DND-41 (cell line): ENCODE measurements at regions not wholly inside any gene's neighbourhood (a gene's known extent, or its start where the extent isn't known, plus 50 kb on each side); places are given as distances from the start of the nearest gene placed in this dataset.

Experiments
- ATAC-seq: fragments of 200-7000 bp; cut with Tn5 transposase; 3 replicates; pipeline ENCODE4 v1.9.1; 2021; ENCODE audit warnings: low read depth; ENCODE audit not compliant: insufficient read depth
- DNase-seq: peaks from one replicate; pipeline ENCODE4 v3.0.0-alpha.2; 2020
- H2AFZ ChIP-seq: 2 replicates; pipeline ENCODE4 v1.6.0; 2012; ENCODE audit warnings: low read depth, low read length
- H3K27ac ChIP-seq: 2 replicates; pipeline ENCODE4 v1.5.1; 2012; ENCODE audit warnings: low read length, inconsistent platforms
- H3K27me3 ChIP-seq: fragments of 200-600 bp; sonication (generic); 2 replicates; pipeline ENCODE4 v1.6.0; 2012; ENCODE audit warnings: low read length, mild to moderate bottlenecking, inconsistent platforms; ENCODE audit not compliant: insufficient read depth, poor library complexity
- H3K36me3 ChIP-seq: 2 replicates; pipeline ENCODE4 v1.5.1; 2012; ENCODE audit warnings: low read length, inconsistent platforms; ENCODE audit not compliant: insufficient read depth
- H3K4me1 ChIP-seq: 2 replicates; pipeline ENCODE4 v1.5.1; 2012; ENCODE audit warnings: mild to moderate bottlenecking, low read length; ENCODE audit not compliant: insufficient read depth
- H3K4me2 ChIP-seq: 2 replicates; pipeline ENCODE4 v1.6.0; 2012; ENCODE audit warnings: mild to moderate bottlenecking, moderate library complexity, low read length, inconsistent platforms; ENCODE audit not compliant: insufficient read depth
- H3K4me3 ChIP-seq, 2 experiments: fragments of 200-600 bp in 1 of 2; shearing (Covaris generic) in 1 of 2; 2 replicates each; pipeline ENCODE4 v1.5.1; 2012 to 2016; ENCODE audit warnings: inconsistent platforms in 2 of 2, low read length in 2 of 2, mild to moderate bottlenecking in 2 of 2, low read depth in 1 of 2, moderate library complexity in 1 of 2
- H3K79me2 ChIP-seq: 2 replicates; pipeline ENCODE4 v1.6.0; 2012; ENCODE audit warnings: low read length, inconsistent platforms; ENCODE audit not compliant: insufficient read depth
- H3K9ac ChIP-seq: 2 replicates; pipeline ENCODE4 v1.6.0; 2012; ENCODE audit warnings: low read depth, mild to moderate bottlenecking, inconsistent platforms, low read length, moderate library complexity
- H3K9me3 ChIP-seq: 2 replicates; pipeline ENCODE4 v1.5.1; 2012; ENCODE audit warnings: low read length, moderate library complexity, mild to moderate bottlenecking, inconsistent platforms; ENCODE audit not compliant: insufficient read depth, severe bottlenecking
- H4K20me1 ChIP-seq: 2 replicates; pipeline ENCODE4 v1.6.0; 2012; ENCODE audit warnings: low read length; ENCODE audit not compliant: insufficient read depth
- CTCF ChIP-seq: IDR thresholded peaks from 2 replicates; pipeline ENCODE4 v1.5.1; 2012; ENCODE audit warnings: borderline replicate concordance, low read length, moderate library complexity, mild to moderate bottlenecking; ENCODE audit not compliant: poor library complexity, severe bottlenecking; ENCODE audit errors: extremely low read depth
- EZH2 ChIP-seq: IDR thresholded peaks from 3 replicates; pipeline ENCODE4 v1.6.1; 2012; ENCODE audit warnings: borderline replicate concordance, low read depth, mild to moderate bottlenecking, moderate library complexity, low read length, inconsistent platforms; ENCODE audit not compliant: severe bottlenecking

GRCh38 chr6:164290101-164290500 is 875.6 kb downstream of the QKI start:
- H4K20me1 ChIP-seq = no peaks in the 10 kb centered on the region
- no peaks in the 10 kb centered on the region for H3K36me3 ChIP-seq
- no peak overlapping the region for H2AFZ ChIP-seq
- H3K79me2 ChIP-seq = no peaks in the 10 kb centered on the region
- peaks cover 3% of the 10 kb centered on the region for H3K9me3 ChIP-seq
- DNase-seq = no peak
- no peaks in the 10 kb centered on the region for H3K4me1 ChIP-seq
- ATAC-seq = no peak
- TF ChIP-seq EZH2 (no peak), CTCF (no peak)
- no peak overlapping the region for H3K27ac ChIP-seq
- H3K4me2 ChIP-seq = no peak overlapping the region
- no peak overlapping the region for H3K9ac ChIP-seq
- no peaks in the 10 kb centered on the region for H3K27me3 ChIP-seq
- H3K4me3 ChIP-seq = no peak overlapping the region

- Histone ChIP-seq H2AFZ (no peak overlapping the region), H3K27me3 (no peaks in the 10 kb centered on the region), H4K20me1 (no peaks in the 10 kb centered on the region), H3K9me3 (peaks cover 3% of the 10 kb centered on the region), H3K4me3 (no peak overlapping the region), H3K4me1 (no peaks in the 10 kb centered on the region), H3K4me2 (no peak overlapping the region), H3K36me3 (no peaks in the 10 kb centered on the region), H3K27ac (no peak overlapping the region), H3K79me2 (no peaks in the 10 kb centered on the region), H3K9ac (no peak overlapping the region)
- ATAC-seq (no peak), DNase-seq (no peak)
- no peak for TF ChIP-seq EZH2
- TF ChIP-seq CTCF = no peak
These were observed 871.5 kb downstream of the QKI start for GRCh38 chr6:164286011-164286410.

GRCh38 chr6:164283574-164283973 is 869.1 kb downstream of the QKI start:
- TF ChIP-seq CTCF (no peak), EZH2 (no peak)
- no peak for DNase-seq
- no peak overlapping the region for H2AFZ ChIP-seq

GRCh38 chr6:164276211-164276610 is 861.7 kb downstream of the QKI start:
- TF ChIP-seq CTCF (no peak), EZH2 (no peak)
- Histone ChIP-seq H3K9me3 (no peaks in the 10 kb centered on the region), H3K36me3 (no peaks in the 10 kb centered on the region), H3K27ac (no peak overlapping the region), H4K20me1 (no peaks in the 10 kb centered on the region), H2AFZ (no peak overlapping the region), H3K27me3 (no peaks in the 10 kb centered on the region), H3K4me1 (no peaks in the 10 kb centered on the region), H3K9ac (no peak overlapping the region), H3K4me3 (no peak overlapping the region), H3K4me2 (no peak overlapping the region), H3K79me2 (no peaks in the 10 kb centered on the region)
- no peak for DNase-seq
- ATAC-seq = no peak

More at GRCh38 chr6:164283574-164283973, 869.1 kb downstream of the QKI start:
- H3K4me1 ChIP-seq = no peaks in the 10 kb centered on the region
- H3K4me2 ChIP-seq = no peak overlapping the region
- H3K27me3 ChIP-seq = no peaks in the 10 kb centered on the region
- H3K36me3 ChIP-seq = no peaks in the 10 kb centered on the region
- H3K79me2 ChIP-seq = no peaks in the 10 kb centered on the region
- no peak overlapping the region for H3K4me3 ChIP-seq
- H3K9ac ChIP-seq = no peak overlapping the region
- no peaks in the 10 kb centered on the region for H3K9me3 ChIP-seq
- H4K20me1 ChIP-seq = no peaks in the 10 kb centered on the region
- H3K27ac ChIP-seq = no peak overlapping the region
- ATAC-seq = no peak
